Superior temporal gyrus (tissue), 1 donor: ENCODE measurements at regions not wholly inside any gene's neighbourhood (a gene's known extent, or its start where the extent isn't known, plus 50 kb on each side); places are given as distances from the start of the nearest gene placed in this dataset.
"Not testable (repeated sequence)": the region's sequence is repeated elsewhere in the genome, so short reads cannot be mapped to it uniquely, and the experiment has no call there.

Experiments
- DNase-seq: peaks from one replicate; pipeline ENCODE4 v3.0.0-alpha.2; 2016; ENCODE audit errors: extremely low spot score

- DNase-seq: no peak
Measured at GRCh38 chr5:77869116-77869798, 93.1 kb upstream of the TBCA start.

GRCh38 chr5:77867914-77868313 lies 91.8 kb upstream of the TBCA start:
- peak; percentile 76 for DNase-seq

- peak; percentile 74 for DNase-seq
Measured at GRCh38 chr5:77867194-77867691, 91.1 kb upstream of the TBCA start.

- DNase-seq: no peak
Measured at GRCh38 chr5:77866198-77866597, 90.1 kb upstream of the TBCA start.

GRCh38 chr5:77864997-77865396 lies 88.9 kb upstream of the TBCA start:
- no peak for DNase-seq

GRCh38 chr5:77863181-77863580 lies 87.0 kb upstream of the TBCA start:
- no peak for DNase-seq

GRCh38 chr5:77861576-77861975 lies 85.4 kb upstream of the TBCA start:
- DNase-seq: no peak

- no peak for DNase-seq
Measured at GRCh38 chr5:77859306-77859705, 83.2 kb upstream of the TBCA start.

GRCh38 chr5:77858678-77859077 lies 82.5 kb upstream of the TBCA start:
- not testable (repeated sequence) for DNase-seq

GRCh38 chr5:77855369-77855768 lies 79.2 kb upstream of the TBCA start:
- no peak for DNase-seq

- no peak for DNase-seq
Measured at GRCh38 chr5:77853353-77853907, 77.3 kb upstream of the TBCA start.

- peak; percentile 70 for DNase-seq
Measured at GRCh38 chr5:77852514-77853352, 76.6 kb upstream of the TBCA start.

- DNase-seq: peak; percentile 62
Measured at GRCh38 chr5:77852068-77852513, 76.0 kb upstream of the TBCA start.

- no peak for DNase-seq
Measured at GRCh38 chr5:77851176-77852067, 75.3 kb upstream of the TBCA start.

- DNase-seq: no peak
Measured at GRCh38 chr5:77850536-77851175, 74.5 kb upstream of the TBCA start.

GRCh38 chr5:77849308-77849900 lies 73.3 kb upstream of the TBCA start:
- DNase-seq: no peak

- peak; percentile 68 for DNase-seq
Measured at GRCh38 chr5:77847814-77848290, 71.7 kb upstream of the TBCA start.

- DNase-seq: no peak
Measured at GRCh38 chr5:77847129-77847460, 71.0 kb upstream of the TBCA start.

GRCh38 chr5:77846422-77847128 lies 70.4 kb upstream of the TBCA start:
- DNase-seq: no peak

GRCh38 chr5:77845324-77845646 lies 69.1 kb upstream of the TBCA start:
- DNase-seq: no peak
